ENCODE measurements at regions not wholly inside any gene's neighbourhood (a gene's known extent, or its start where the extent isn't known, plus 50 kb on each side); places are given as distances from the start of the nearest gene placed in this dataset.

DNA sequence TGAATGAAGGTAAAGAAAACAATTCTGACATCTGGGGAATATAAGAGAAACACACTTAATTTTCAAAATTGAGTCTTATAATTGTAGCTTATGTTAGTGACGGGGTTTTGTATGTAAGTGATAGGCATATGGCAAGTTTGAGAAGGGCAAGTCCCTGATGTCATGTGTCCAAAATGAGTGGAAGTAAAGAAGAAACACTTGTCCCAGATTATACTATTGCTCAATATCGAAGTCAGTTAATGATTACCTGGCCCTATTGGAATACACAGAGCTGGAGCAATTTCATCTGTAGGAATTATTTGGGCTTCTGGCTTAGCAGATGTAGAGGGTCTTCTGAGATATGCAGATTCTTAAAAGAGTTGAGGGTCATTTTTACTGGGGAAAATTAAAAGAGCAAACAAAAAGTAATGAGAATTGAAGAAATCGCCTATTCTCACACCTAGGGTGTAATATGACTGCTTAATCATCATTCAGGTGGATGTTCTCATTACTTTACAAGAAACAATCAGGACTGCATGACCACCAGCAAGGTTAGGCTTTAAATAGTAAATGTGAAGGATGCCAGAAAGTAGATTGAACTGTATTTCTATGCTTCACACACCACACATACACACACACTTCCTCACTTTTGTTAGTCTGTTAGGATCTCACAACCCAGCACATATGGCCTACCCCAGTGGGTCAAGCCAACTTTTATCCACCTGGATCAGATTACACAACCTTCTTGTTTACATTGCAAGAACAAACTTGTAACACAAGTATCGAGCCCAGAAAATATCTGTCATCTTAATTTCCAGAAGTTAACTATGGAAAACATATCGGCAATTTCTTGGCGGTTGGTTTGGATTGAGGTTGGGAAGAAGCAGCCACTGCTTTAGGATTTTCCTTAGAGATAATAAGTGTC is 183.3 kb upstream of the LRRC3B start:
- H3K79me2 ChIP-seq (ENCODE audit: insufficient read depth, low read length): no peaks in the 10 kb centered on the region
- H2AFZ ChIP-seq (ENCODE audit: low read depth, low read length): no peak overlapping the region
- no peak overlapping the region for H3K9ac ChIP-seq (ENCODE audit: low read length)
- no peaks in the 10 kb centered on the region for H3K27me3 Mint-ChIP-seq (ENCODE audit: low read depth, unreplicated experiment)
- no peak overlapping the region for H3K4me3 ChIP-seq (ENCODE audit: insufficient read depth, low read depth, low read length)
- peak overlapping the region; percentile 97 for H3K27ac Mint-ChIP-seq (ENCODE audit: unreplicated experiment)
- H3K27me3 ChIP-seq (ENCODE audit: insufficient read depth, low read length): no peaks in the 10 kb centered on the region
- FAIRE-seq (no peak), DNase-seq (ENCODE audit: low read depth) (no peak)
- H3K27ac ChIP-seq (ENCODE audit: low read depth, low read length): no peak overlapping the region
- no peak overlapping the region for H3K4me3 Mint-ChIP-seq (ENCODE audit: unreplicated experiment)
- H3K4me1 ChIP-seq (ENCODE audit: insufficient read depth, low read length): peaks cover 6% of the 10 kb centered on the region
- no peaks in the 10 kb centered on the region for H4K20me1 ChIP-seq (ENCODE audit: insufficient read depth, low read length)
- H3K4me2 ChIP-seq (ENCODE audit: low read length): no peak overlapping the region
- TF ChIP-seq, protein P1, sequence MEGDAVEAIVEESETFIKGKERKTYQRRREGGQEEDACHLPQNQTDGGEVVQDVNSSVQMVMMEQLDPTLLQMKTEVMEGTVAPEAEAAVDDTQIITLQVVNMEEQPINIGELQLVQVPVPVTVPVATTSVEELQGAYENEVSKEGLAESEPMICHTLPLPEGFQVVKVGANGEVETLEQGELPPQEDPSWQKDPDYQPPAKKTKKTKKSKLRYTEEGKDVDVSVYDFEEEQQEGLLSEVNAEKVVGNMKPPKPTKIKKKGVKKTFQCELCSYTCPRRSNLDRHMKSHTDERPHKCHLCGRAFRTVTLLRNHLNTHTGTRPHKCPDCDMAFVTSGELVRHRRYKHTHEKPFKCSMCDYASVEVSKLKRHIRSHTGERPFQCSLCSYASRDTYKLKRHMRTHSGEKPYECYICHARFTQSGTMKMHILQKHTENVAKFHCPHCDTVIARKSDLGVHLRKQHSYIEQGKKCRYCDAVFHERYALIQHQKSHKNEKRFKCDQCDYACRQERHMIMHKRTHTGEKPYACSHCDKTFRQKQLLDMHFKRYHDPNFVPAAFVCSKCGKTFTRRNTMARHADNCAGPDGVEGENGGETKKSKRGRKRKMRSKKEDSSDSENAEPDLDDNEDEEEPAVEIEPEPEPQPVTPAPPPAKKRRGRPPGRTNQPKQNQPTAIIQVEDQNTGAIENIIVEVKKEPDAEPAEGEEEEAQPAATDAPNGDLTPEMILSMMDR (IDR thresholded peaks at IDR 0.05; ENCODE audit: insufficient read depth, low read depth, low read length): no peak
- H3K9me3 Mint-ChIP-seq (ENCODE audit: unreplicated experiment): peaks cover 11% of the 10 kb centered on the region
- H3K4me1 Mint-ChIP-seq (ENCODE audit: low read depth, unreplicated experiment): peaks cover 18% of the 10 kb centered on the region
- H3K9me3 ChIP-seq (ENCODE audit: insufficient read depth, low read depth, low read length): no peaks in the 10 kb centered on the region
- no peaks in the 10 kb centered on the region for H3K36me3 ChIP-seq (ENCODE audit: insufficient read depth, low read length)
- no peaks in the 10 kb centered on the region for H3K36me3 Mint-ChIP-seq (ENCODE audit: low read depth, unreplicated experiment)

DNA sequence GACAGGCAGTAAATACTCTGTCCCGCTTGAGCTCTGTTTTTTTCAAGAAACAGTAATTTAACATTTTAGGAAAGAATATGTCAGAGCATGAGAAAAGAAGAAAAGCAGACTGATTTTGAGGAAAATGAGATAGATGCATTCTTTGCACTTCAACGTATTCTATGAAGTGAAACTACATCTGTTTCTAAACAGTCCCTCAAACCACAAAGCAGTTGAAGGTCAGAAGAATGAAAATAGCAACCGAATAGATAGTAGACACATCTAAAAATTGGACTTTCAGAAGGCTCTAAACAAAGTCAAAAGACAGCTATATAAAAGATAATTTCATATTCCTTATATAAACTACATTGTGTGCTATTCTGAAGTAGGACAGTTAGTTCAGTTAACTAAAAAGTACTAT is 172.6 kb upstream of the LRRC3B start:
- H3K4me2 ChIP-seq (ENCODE audit: low read length): no peak overlapping the region
- TF ChIP-seq EZH2 (IDR thresholded peaks at IDR 0.05; ENCODE audit: insufficient read depth, low read length): no peak
- TF ChIP-seq, protein P1 (IDR thresholded peaks at IDR 0.05; ENCODE audit: insufficient read depth, low read depth, low read length): no peak
- H3K27ac ChIP-seq (ENCODE audit: low read depth, low read length): no peak overlapping the region
- Mint-ChIP-seq H3K9me3 (ENCODE audit: unreplicated experiment) (no peaks in the 10 kb centered on the region), H3K27ac (ENCODE audit: unreplicated experiment) (no peak overlapping the region), H3K4me1 (ENCODE audit: low read depth, unreplicated experiment) (peaks cover 8% of the 10 kb centered on the region), H3K27me3 (ENCODE audit: low read depth, unreplicated experiment) (no peaks in the 10 kb centered on the region), H3K36me3 (ENCODE audit: low read depth, unreplicated experiment) (no peaks in the 10 kb centered on the region), H3K4me3 (ENCODE audit: unreplicated experiment) (no peak overlapping the region)
- FAIRE-seq (no peak), DNase-seq (ENCODE audit: low read depth) (no peak)
- no peak overlapping the region for H3K4me3 ChIP-seq (ENCODE audit: insufficient read depth, low read depth, low read length)
- no peaks in the 10 kb centered on the region for H4K20me1 ChIP-seq (ENCODE audit: insufficient read depth, low read length)
- no peak overlapping the region for H2AFZ ChIP-seq (ENCODE audit: low read depth, low read length)
- no peaks in the 10 kb centered on the region for H3K9me3 ChIP-seq (ENCODE audit: insufficient read depth, low read depth, low read length)
- H3K27me3 ChIP-seq (ENCODE audit: insufficient read depth, low read length): no peaks in the 10 kb centered on the region
- no peaks in the 10 kb centered on the region for H3K36me3 ChIP-seq (ENCODE audit: insufficient read depth, low read length)
- H3K79me2 ChIP-seq (ENCODE audit: insufficient read depth, low read length): no peaks in the 10 kb centered on the region
- no peaks in the 10 kb centered on the region for H3K4me1 ChIP-seq (ENCODE audit: insufficient read depth, low read length)
- H3K9ac ChIP-seq (ENCODE audit: low read length): no peak overlapping the region

DNA sequence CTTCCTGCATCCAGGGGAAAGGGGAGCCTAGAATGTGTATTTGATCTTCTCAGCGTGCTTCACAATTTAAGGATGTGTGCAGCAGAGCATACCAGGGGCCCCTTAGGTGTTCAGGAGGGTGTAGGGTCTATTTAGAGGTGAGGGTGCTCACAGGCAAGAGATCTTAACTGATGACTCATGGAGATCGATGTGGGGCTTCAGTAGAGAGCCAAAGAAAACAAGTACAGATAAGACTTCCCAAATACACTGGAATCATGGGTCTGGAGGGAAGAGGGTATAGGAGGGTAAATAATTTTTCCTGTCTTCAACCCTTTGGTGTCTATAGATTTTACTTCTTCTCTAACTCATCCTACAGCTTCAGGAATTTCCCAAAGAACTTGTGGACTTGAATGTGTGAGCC is 170.2 kb upstream of the LRRC3B start:
- Histone ChIP-seq H3K9me3 (ENCODE audit: insufficient read depth, low read depth, low read length) (no peaks in the 10 kb centered on the region), H3K4me1 (ENCODE audit: insufficient read depth, low read length) (no peaks in the 10 kb centered on the region), H3K4me2 (ENCODE audit: low read length) (no peak overlapping the region), H3K36me3 (ENCODE audit: insufficient read depth, low read length) (no peaks in the 10 kb centered on the region), H3K79me2 (ENCODE audit: insufficient read depth, low read length) (no peaks in the 10 kb centered on the region), H3K27me3 (ENCODE audit: insufficient read depth, low read length) (no peaks in the 10 kb centered on the region), H3K9ac (ENCODE audit: low read length) (no peak overlapping the region), H3K4me3 (ENCODE audit: insufficient read depth, low read depth, low read length) (no peak overlapping the region), H4K20me1 (ENCODE audit: insufficient read depth, low read length) (no peaks in the 10 kb centered on the region), H2AFZ (ENCODE audit: low read depth, low read length) (no peak overlapping the region), H3K27ac (ENCODE audit: low read depth, low read length) (no peak overlapping the region)
- no peak for FAIRE-seq
- no peak overlapping the region for H3K4me3 Mint-ChIP-seq (ENCODE audit: unreplicated experiment)
- TF ChIP-seq, protein P1 (IDR thresholded peaks at IDR 0.05; ENCODE audit: insufficient read depth, low read depth, low read length): no peak
- TF ChIP-seq EZH2 (IDR thresholded peaks at IDR 0.05; ENCODE audit: insufficient read depth, low read length): no peak
- H3K4me1 Mint-ChIP-seq (ENCODE audit: low read depth, unreplicated experiment): peaks cover 8% of the 10 kb centered on the region
- no peaks in the 10 kb centered on the region for H3K9me3 Mint-ChIP-seq (ENCODE audit: unreplicated experiment)
- H3K27ac Mint-ChIP-seq (ENCODE audit: unreplicated experiment): no peak overlapping the region
- no peaks in the 10 kb centered on the region for H3K27me3 Mint-ChIP-seq (ENCODE audit: low read depth, unreplicated experiment)
- no peak for DNase-seq (ENCODE audit: low read depth)
- no peaks in the 10 kb centered on the region for H3K36me3 Mint-ChIP-seq (ENCODE audit: low read depth, unreplicated experiment)

Measured in astrocyte (in vitro differentiated cells and primary cell).